IPS DF 4.7 (cell line): ENCODE measurements at regions not wholly inside any gene's neighbourhood (a gene's known extent, or its start where the extent isn't known, plus 50 kb on each side); places are given as distances from the start of the nearest gene placed in this dataset.

Source experiments
- DNase-seq: peaks from one replicate; pipeline ENCODE4 v3.0.0-alpha.2; 2013; ENCODE audit warnings: low spot score; ENCODE audit errors: extremely low read depth

DNA sequence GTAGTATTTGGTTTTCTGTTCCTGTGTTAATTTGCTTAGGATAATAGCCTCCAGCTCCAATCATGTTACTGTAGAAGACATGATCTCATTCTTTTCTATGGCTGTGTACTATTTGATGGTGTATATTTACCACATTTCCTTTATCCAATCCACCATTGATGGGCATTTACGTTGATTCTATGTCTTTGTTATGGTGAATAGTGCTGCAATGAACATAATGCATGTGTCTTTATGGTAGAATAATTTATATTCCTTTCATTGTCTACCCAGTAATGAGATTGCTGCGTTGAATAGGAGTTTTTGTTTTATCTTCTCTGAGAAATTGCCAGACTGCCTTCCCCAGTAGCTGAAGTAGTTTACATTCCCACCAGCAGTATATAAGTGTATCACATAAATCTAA, 538.8 kb downstream of the LRRIQ3 start:
- no peak for DNase-seq

DNA sequence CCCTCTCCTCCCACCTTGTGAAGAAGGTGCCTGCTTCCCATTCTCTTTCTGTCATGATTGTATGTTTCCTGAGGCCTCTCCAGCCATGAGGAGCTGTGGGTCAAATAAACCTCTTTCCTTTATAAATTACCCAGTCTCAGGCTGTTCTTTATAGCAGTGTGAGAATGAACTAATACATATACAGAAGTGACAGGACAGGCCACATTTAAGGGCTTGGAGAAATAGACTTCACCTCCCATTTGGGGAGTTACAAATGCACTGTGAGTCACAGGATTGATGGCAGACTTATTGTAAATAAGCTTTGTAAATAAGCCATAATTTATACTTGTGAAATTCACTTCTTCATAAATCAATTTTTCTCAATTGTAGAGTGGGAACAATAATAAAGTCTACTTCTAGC, 543.3 kb downstream of the LRRIQ3 start:
- DNase-seq: no peak

DNA sequence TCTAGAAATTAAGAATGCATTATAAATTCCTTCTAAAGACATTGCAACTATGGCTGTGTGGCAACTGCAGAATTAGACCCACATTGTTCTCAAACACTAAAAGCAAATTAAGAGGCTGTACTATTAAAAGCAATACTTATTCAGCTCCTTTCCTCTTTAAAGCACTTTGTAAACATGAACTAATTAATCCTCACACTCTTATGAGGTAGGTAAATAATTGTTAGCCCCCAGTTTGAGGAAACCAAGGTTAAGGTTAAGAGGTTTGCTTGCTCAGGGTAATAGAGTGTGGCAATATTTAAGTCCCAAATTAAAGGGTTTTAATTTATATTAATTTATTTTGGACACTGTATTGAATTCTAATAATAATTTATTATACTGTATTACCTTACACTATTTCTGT, 553.8 kb downstream of the LRRIQ3 start:
- DNase-seq: no peak

DNA sequence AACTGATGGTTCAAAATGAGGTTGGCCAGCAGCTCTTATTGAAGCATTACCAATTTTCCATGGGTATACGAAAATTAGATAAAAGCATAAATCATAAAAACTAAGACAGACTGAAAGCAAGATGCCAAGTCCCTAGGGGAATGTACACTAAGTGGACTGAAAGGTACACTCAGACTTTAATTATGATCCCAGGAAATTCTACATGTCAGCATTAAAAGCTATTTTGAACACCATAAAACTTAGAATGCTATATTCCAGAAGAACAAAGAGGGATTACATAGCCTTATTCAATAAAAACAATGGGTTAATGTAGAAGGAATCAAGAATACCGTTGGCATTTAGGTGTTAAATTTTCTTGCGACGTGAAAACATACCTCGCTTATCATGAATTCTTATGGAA, 558.5 kb downstream of the LRRIQ3 start:
- no peak for DNase-seq

DNA sequence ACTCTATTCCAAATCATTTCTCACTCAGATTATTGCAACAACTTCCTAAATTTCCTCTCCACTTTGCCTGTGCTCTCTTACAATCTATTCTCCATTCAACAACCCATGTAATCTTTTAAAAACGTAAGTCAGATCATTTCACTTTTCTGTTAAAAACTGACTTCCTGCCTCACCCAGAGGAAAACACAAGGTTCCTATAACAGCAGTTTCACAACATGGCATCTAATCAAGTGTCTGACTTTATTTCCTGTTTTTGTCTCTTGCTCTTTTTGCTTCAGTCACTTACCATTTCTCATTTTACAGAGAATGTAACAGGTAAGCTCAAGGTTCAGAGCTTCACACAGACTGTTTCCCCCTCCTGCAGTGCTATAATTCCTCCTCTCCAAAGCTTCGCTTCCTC, 560.7 kb downstream of the LRRIQ3 start:
- DNase-seq: no peak

DNA sequence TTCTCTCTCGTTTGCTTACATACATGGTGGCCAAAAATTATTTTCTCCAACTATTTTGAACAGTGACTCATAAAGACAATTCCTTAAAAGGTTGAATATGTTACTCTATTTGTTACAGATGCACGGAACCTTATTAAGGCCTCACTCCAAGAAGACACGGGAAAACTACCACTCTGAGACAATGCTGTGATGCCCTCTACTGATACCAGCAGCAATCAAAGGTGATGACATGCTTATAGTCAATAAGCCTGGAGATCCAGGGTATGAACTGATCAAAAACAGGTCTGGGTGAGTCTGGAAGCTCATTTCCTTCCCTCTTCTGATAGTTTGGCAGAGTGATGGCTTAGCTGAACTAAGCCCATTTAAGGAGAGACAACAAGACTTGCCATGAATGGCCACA, 563.0 kb downstream of the LRRIQ3 start:
- DNase-seq: no peak

DNA sequence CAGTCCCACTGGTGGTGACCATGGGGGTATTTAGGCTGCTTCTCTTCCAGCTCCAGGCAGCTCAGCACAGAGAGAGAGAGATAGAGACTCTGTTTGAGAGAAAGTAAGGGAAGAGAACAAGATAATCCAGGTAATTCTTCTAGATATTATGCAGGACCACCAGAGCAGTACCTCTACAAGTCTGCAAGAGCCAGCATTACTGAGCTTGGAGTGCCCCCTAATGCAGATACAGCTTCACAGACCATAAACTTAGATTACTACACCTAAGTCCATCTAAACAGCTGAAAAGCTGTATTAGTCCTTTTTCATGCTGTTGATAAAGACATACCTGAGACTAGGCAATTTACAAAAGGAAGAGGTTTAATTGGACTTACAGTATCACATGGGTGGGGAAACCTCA, 570.3 kb downstream of the LRRIQ3 start:
- DNase-seq: no peak

DNA sequence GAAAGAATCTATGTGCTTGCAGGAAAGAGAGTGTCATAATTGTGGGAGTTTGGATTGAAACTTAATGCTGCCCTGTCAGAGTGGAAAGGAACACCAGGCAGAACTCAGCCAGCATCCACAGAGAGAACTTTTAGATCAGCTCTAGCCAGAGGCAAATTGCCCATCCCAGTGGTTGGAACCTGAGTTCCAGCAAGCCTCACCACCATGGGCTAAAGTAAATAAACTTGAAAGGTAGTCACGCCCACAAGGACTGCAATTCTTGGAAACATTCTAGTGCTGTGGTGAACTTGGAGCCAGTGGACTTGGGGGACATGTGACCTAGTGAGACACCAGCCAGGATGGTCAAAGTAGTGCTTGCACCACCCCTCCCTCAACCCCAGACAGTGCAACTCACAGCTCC, 571.6 kb downstream of the LRRIQ3 start:
- no peak for DNase-seq

DNA sequence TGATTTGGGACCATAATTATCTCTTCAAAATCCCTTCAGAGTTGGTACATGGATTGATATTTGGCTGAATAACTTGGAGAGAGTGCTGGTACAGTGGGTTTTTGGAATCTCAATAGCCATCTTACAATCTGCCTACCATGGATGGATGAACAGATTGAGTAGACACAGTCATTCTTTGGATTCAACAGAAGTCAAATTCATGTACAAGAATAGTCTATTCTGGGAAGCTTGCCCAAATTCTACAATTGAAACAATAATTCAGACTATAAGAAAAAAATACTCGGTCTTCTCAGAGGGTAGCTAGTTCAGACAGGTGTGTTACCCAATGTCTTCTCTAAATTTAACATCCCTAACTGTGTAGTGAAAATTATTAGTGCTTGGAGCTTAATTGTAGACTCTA, 574.0 kb downstream of the LRRIQ3 start:
- DNase-seq: no peak

DNA sequence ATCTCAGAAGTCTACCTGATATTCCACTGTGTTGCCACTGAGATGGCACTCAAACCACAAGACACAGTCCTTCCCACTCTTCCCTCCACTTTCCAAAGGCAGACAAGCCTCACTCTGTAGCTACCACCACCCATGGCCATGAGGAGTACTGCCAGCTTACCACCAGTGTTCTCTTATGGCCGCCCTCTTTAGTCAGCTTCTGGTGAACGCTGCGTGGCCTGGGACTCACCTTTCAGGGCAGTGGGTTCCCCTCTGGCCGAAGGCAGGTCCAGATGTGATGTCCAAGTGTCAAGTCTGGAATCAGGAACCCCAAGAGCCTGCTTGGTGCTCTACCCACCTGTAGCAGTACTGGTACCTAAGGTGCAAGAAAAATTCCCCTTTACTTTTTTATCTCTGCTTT, 580.8 kb downstream of the LRRIQ3 start:
- no peak for DNase-seq

DNA sequence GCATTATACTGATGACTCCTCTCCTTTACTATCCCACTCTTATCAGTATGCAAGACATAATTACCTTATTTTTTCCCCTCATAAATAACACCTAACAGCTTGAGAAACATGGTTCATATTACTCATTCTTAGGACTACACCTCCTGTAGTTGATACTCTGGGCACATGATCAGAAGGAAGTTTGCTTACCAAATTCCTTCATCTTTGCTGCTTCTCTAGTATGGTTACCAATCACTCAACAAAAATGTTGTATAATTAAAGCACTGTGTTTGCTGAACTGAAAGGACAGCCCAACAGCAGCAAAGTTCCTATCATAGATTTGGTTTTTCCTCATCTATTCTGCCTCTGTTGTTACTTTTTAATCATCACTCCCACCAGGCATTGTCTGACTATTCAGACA, 586.3 kb downstream of the LRRIQ3 start:
- DNase-seq: no peak

DNA sequence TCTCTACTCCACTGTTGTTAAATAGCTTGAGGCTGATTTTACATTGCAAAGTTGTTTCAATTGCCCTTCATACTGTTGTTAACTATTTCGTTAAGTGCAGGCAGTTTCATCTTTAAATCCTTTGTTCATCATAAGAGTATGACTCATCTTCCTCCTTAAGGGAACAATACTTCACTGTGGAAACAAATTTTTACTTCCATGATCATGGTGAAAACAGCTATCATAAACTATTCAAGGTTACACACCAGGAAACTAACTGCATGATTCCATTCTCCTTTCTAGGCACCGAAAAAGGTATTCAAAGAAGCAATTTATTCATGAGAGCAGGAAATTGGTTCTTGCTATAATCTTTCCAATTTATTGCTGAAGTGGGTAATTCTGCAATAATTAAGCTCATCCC, 593.2 kb downstream of the LRRIQ3 start:
- DNase-seq: no peak

DNA sequence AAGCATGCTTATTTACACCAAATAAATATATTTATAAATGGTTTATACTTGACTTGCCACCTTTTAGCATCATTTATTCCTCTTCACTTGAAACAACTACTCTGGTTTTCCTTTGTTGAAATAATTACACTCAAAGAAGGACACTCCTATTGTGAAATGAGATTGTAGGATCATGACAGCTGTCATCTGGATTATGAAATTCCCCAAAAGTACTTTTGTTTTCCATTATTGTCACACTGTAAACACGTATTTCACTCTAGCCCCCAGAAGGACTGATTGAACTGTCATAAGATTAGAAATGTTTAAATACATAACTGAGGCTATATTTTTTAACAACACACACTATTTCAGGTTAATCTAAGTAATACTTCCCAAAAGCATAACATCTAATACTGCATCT, 593.8 kb downstream of the LRRIQ3 start:
- DNase-seq: no peak

DNA sequence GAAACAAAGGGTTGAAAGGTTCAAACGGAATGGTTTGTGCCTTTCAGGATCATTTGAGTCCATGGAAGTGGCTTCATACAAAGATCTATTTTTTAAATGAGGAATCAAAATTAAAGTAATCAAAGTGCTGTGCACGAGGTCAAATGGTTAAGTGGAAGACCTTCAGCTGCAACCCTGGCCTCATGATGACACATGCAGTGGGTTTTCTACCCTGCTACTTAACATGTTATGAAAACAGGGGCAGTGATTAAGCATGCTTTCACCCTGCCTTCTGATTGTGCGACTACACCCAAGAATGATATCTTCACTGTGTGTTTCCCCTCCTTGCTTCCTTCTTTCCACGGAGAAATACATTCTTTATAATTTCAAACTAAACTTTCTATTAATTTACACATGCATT, 604.2 kb downstream of the LRRIQ3 start:
- no peak for DNase-seq

DNA sequence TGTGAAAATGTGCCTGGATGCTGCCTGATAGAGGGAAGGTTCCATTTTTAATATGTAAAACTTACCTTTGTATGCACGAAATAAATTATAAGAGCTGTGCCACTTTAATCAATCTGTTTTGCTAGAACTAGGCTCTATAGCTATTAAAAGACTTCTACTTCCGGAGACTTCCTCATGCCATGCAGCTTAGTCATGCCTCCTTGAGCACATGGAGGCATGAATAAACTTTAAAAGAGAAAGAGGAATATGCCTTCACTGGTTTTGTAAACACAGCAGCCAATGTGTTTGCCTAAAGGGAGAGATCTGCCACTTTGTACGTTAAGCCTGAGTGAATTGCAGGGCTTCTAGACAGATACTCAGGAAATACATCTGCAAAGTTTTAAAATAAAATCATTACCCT, 604.6 kb downstream of the LRRIQ3 start:
- no peak for DNase-seq

DNA sequence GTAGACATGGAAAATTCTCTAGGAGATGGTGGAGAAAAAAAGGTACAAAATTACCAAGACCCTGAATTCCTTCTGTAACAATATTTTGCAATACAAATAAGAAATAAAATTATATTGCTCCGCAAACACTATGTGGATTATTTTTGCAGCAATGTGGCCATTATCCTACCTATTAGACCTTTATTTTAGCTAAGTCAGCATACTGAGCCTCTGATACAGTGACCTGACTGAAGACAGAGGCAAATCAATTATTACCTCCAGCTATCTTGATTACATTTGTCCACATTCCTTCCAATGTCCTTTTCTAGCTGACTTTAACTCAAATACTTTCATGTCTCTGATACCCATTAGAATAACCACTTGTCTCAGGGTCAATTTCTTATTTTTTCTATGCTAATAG, 610.9 kb downstream of the LRRIQ3 start:
- no peak for DNase-seq

DNA sequence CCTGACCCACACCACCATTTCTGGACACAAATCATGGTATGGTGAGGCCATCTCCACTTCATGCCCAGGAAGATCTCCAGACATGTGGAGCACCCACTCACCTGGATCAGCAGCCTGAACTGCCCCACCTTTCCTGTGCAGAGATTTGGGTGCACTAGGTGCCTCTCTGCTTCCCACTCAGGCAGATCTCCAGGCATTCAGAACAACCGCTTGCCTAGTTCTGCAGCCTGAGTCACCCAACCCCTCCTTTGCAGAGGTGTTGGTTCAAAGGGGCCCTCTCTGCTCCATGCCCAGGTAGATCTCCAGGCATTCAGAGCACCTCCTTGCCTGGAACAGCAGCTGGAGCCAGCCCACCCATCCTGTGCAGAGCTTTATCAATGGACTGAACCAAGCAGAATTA, 620.8 kb downstream of the LRRIQ3 start:
- no peak for DNase-seq

DNA sequence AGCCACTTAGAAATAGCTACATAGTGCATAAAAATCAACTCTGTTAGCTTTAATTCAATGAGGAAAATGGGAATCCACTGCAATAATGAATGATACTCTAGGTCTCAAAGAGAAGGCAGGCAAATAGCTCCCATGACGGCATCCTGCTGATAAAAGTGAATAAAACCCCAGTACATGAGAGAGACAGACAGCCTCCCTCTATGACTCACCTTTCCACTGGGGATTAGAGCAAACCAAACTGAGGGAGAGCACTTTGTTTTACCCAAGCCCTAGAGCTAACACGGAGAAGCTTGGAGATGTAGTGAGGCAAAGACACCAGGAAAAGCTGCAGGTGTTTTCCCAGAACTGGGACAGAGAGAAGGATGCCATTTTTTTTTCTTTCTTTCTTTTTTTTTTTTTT, 621.9 kb downstream of the LRRIQ3 start:
- DNase-seq: no peak

DNA sequence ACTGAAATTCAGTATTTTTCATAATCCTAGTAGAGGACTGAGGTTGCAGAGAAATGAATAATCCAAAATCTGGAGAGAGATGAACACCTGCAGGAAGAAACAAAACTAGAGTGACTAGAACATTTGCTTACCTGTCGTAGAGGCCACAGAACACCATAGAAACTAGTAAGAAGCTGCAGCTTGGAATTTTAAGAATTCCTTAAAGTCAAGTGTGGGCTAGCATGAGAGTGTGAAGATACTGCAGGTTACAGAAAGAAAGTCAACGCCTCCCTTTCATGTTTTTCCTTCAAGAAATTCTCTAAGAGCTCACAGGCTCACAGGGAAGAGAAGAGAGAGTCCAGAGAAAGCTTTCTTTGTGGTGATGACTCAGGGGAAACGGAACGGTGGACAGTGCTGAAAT, 633.7 kb downstream of the LRRIQ3 start:
- DNase-seq: no peak

DNA sequence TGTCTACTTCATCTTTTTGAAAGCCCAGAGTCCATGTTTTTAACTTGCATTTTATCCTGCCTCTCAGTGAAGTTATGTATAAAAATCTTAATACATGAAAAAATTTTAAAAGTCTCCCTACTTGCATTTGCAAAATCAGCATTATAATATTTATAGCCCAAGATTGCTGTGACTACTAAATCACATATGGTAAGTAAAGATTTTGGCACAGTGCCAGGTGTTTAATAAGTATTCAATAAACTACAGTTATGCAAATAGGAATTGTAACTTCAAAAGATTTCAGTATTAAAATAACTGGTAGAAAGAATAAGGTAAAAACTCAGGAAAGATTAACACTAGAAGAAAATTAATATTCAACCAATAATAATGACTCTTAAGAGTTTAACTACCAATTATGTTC, 641.7 kb downstream of the LRRIQ3 start:
- DNase-seq: no peak

DNA sequence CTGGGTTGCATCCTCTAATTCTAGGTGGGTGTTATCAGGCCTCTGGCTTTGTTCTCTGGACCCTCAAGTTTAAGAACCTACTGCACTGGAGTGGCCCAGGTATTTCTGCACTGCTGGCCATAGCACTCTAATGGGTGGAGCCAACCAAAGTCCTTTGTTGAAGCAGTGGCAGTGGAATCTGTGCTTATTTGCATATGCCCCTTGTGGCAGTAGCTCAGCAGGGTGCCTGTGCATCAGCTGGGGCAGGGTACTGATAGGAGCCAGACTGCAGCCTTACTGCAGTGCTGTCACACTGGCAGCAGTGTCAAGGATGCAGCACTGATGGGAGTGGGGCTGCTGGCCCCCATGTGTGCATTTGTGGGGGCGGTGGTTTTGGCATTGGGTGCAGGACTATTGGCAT, 660.6 kb downstream of the LRRIQ3 start:
- no peak for DNase-seq

DNA sequence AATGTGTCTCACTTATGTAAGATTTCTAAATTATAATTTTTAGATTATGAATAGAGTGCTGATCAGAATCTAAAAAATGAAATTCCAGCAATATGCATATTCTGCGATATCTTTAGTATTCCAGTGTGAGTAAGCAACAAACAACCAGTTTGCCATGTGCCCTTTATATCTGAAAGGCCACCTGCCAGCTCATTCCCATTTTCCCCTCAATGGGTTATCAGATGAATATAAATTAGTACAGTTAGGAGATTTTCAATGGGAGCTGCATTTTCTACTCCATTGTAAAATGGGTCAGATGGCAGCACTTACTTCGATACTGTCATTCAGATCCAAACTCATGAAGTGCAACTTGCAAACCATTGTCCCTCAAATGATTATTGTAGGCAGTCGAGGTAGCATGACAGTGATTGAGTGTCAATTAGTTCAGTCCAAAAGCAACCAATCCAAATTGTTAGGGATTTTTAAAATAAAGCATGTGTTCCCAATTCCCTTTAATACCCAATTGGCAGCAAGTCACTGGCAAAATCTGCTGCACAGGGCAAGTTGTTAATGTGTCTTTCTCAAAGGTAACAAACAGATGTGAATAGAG, 680.3 kb downstream of the LRRIQ3 start:
- DNase-seq: no peak

DNA sequence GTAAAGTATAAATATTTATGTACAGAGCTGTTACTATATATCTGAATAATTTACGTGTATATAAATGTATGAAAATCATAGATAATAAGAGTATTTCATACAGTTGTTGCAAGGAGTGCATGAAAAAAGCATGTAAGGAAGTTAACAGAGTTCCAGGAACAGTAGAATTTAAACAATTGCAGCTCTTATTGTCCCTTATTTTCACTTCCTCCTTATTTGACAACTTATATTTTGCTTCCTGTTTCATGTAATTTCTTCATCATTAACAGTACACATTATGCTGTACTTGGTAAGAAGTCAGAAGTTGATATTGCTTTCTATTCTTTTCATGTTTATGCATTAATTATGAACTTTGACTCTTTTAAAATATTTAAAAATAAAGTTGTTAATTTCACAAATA, 681.5 kb downstream of the LRRIQ3 start:
- no peak for DNase-seq

DNA sequence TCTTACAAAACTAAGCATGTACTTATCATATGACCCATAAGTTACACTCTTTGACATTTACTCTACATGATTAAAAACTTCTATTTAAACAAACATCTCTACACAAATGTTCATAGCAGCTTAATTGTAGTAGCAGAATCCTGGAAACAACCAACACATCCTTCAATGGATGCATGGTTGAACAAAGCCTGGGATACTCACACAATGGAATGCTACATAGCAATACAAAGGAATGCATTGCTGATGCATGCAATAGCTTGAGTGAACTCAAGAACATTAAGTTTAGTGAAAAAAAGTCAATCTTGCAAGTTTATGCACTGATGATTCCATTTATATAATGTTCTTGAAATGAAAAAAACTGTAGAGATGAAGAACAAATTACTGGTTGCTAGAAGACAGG, 686.9 kb downstream of the LRRIQ3 start:
- DNase-seq: no peak
